Endodermal cell (in vitro differentiated cells): ENCODE measurements at regions not wholly inside any gene's neighbourhood (a gene's known extent, or its start where the extent isn't known, plus 50 kb on each side); places are given as distances from the start of the nearest gene placed in this dataset.

Source experiments
- DNase-seq: peaks from one replicate; pipeline ENCODE4 v3.0.0-alpha.2; 2017
- H3K27ac ChIP-seq: 2 replicates; pipeline ENCODE4 v1.5.1; 2013; ENCODE audit warnings: mild to moderate bottlenecking, low read depth, low read length, moderate library complexity
- H3K27me3 ChIP-seq: 2 replicates; pipeline ENCODE4 v1.6.1; 2013; ENCODE audit warnings: mild to moderate bottlenecking, low read length, moderate library complexity; ENCODE audit not compliant: insufficient read depth, control insufficient read depth, poor library complexity, severe bottlenecking
- H3K36me3 ChIP-seq: 2 replicates; pipeline ENCODE4 v1.7.0; 2013; ENCODE audit warnings: mild to moderate bottlenecking, low read length, moderate library complexity; ENCODE audit not compliant: control insufficient read depth, insufficient read depth
- H3K4me1 ChIP-seq: one replicate; pipeline ENCODE4 v1.7.0; 2013; ENCODE audit warnings: low read length; ENCODE audit not compliant: control insufficient read depth, insufficient read depth
- H3K4me3 ChIP-seq: 2 replicates; pipeline ENCODE4 v1.5.1; 2013; ENCODE audit warnings: mild to moderate bottlenecking, low read length, moderate library complexity
- H3K9ac ChIP-seq: 2 replicates; pipeline ENCODE4 v1.6.1; 2013; ENCODE audit warnings: mild to moderate bottlenecking, low read length, moderate library complexity; ENCODE audit not compliant: poor library complexity, severe bottlenecking; ENCODE audit errors: extremely low read depth
- H3K9me3 ChIP-seq: 2 replicates; pipeline ENCODE4 v1.6.1; 2013; ENCODE audit warnings: mild to moderate bottlenecking, low read length, moderate library complexity; ENCODE audit not compliant: control insufficient read depth
- H3K27ac Mint-ChIP-seq: 2 replicates; pipeline ENCODE4 v1.8.0; 2020; ENCODE audit warnings: mixed read lengths
- H3K27me3 Mint-ChIP-seq: 2 replicates; pipeline ENCODE4 v1.8.0; 2021; ENCODE audit warnings: mild to moderate bottlenecking, mixed read lengths; ENCODE audit not compliant: insufficient read depth
- H3K36me3 Mint-ChIP-seq: 2 replicates; pipeline ENCODE4 v1.8.0; 2020; ENCODE audit warnings: low read depth, mixed read lengths
- H3K4me1 Mint-ChIP-seq: 2 replicates; pipeline ENCODE4 v1.8.0; 2020; ENCODE audit warnings: mixed read lengths
- H3K4me3 Mint-ChIP-seq: 2 replicates; pipeline ENCODE4 v1.8.0; 2020; ENCODE audit warnings: mild to moderate bottlenecking, moderate library complexity, mixed read lengths
- H3K9me3 Mint-ChIP-seq: 2 replicates; pipeline ENCODE4 v1.8.0; 2020; ENCODE audit warnings: mild to moderate bottlenecking, mixed read lengths
- WGBS, 2 experiments: methylation state at CpG; one replicate each; pipeline versions ENCODE4 v1.1.5 to v1.1.7; 2013; ENCODE audit warnings: missing lambda C conversion rate in 2 of 2, mixed read lengths in 1 of 2; ENCODE audit not compliant: insufficient coverage in 1 of 2, insufficient read length in 1 of 2; 5-methylcytosine and 5-hydroxymethylcytosine counted together
- TF ChIP-seq, protein P1 (sequence below): fragments of 200-600 bp; sonication (generic); conservative IDR thresholded peaks from 2 replicates; pipeline ENCODE4 v1.5.0; 2021; ENCODE audit warnings: antibody characterized with exemption, mild to moderate bottlenecking

GRCh38 chr5:97657239-97657638 lies 474.2 kb upstream of the RIOK2 start:
- no peak overlapping the region for H3K27ac Mint-ChIP-seq
- Histone ChIP-seq H3K4me3 (no peak overlapping the region), H3K4me1 (no peaks in the 10 kb centered on the region), H3K27me3 (no peaks in the 10 kb centered on the region), H3K9me3 (no peaks in the 10 kb centered on the region), H3K9ac (no peak overlapping the region), H3K36me3 (no peaks in the 10 kb centered on the region), H3K27ac (no peak overlapping the region)
- H3K4me3 Mint-ChIP-seq: no peak overlapping the region
- TF ChIP-seq, protein P1, sequence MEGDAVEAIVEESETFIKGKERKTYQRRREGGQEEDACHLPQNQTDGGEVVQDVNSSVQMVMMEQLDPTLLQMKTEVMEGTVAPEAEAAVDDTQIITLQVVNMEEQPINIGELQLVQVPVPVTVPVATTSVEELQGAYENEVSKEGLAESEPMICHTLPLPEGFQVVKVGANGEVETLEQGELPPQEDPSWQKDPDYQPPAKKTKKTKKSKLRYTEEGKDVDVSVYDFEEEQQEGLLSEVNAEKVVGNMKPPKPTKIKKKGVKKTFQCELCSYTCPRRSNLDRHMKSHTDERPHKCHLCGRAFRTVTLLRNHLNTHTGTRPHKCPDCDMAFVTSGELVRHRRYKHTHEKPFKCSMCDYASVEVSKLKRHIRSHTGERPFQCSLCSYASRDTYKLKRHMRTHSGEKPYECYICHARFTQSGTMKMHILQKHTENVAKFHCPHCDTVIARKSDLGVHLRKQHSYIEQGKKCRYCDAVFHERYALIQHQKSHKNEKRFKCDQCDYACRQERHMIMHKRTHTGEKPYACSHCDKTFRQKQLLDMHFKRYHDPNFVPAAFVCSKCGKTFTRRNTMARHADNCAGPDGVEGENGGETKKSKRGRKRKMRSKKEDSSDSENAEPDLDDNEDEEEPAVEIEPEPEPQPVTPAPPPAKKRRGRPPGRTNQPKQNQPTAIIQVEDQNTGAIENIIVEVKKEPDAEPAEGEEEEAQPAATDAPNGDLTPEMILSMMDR: no peak
- H3K27me3 Mint-ChIP-seq: no peaks in the 10 kb centered on the region
- no CpG with 5 or more reads among the region's 1 CpG for WGBS, 2 experiments
- no peak for DNase-seq
- no peaks in the 10 kb centered on the region for H3K9me3 Mint-ChIP-seq
- peaks cover 5% of the 10 kb centered on the region for H3K4me1 Mint-ChIP-seq
- H3K36me3 Mint-ChIP-seq: no peaks in the 10 kb centered on the region

GRCh38 chr5:97658116-97658900 lies 475.3 kb upstream of the RIOK2 start:
- Mint-ChIP-seq H3K9me3 (no peaks in the 10 kb centered on the region), H3K4me3 (no peak overlapping the region), H3K27ac (no peak overlapping the region), H3K27me3 (no peaks in the 10 kb centered on the region), H3K4me1 (peaks cover 4% of the 10 kb centered on the region), H3K36me3 (no peaks in the 10 kb centered on the region)
- no peak for DNase-seq
- Histone ChIP-seq H3K27ac (no peak overlapping the region), H3K9ac (no peak overlapping the region), H3K9me3 (no peaks in the 10 kb centered on the region), H3K4me3 (no peak overlapping the region), H3K36me3 (no peaks in the 10 kb centered on the region), H3K27me3 (no peaks in the 10 kb centered on the region), H3K4me1 (no peaks in the 10 kb centered on the region)
- TF ChIP-seq, protein P1: no peak
- 96 to 100% methylated on average over 1 to 4 of the region's 4 CpGs for WGBS, 2 experiments

- no peaks in the 10 kb centered on the region for H3K4me1 Mint-ChIP-seq
- H3K9ac ChIP-seq: no peak overlapping the region
- WGBS, 2 experiments: 98 to 100% methylated on average over 1 to 2 of the region's 2 CpGs
- no peaks in the 10 kb centered on the region for H3K27me3 ChIP-seq
- no peaks in the 10 kb centered on the region for H3K36me3 ChIP-seq
- TF ChIP-seq, protein P1: no peak
- no peak overlapping the region for H3K27ac Mint-ChIP-seq
- H3K9me3 Mint-ChIP-seq: no peaks in the 10 kb centered on the region
- H3K27ac ChIP-seq: no peak overlapping the region
- H3K36me3 Mint-ChIP-seq: no peaks in the 10 kb centered on the region
- no peak overlapping the region for H3K4me3 Mint-ChIP-seq
- H3K4me1 ChIP-seq: no peaks in the 10 kb centered on the region
- no peaks in the 10 kb centered on the region for H3K9me3 ChIP-seq
- DNase-seq: no peak
- no peaks in the 10 kb centered on the region for H3K27me3 Mint-ChIP-seq
- no peak overlapping the region for H3K4me3 ChIP-seq
Observed at GRCh38 chr5:97666783-97667182, 483.7 kb upstream of the RIOK2 start.
